HG02938 (cell line): ENCODE measurements at regions not wholly inside any gene's neighbourhood (a gene's known extent, or its start where the extent isn't known, plus 50 kb on each side); places are given as distances from the start of the nearest gene placed in this dataset.

Experiments
- ATAC-seq: cut with Tn5 transposase; IDR thresholded peaks from one replicate; pipeline ENCODE4 v1.9.1; 2021; ENCODE audit warnings: mild to moderate bottlenecking, moderate library complexity; ENCODE audit not compliant: unreplicated experiment

GRCh38 chr2:125837611-125838010 lies 818.3 kb upstream of the GYPC start:
- no peak for ATAC-seq

GRCh38 chr2:125839945-125840344 lies 816.0 kb upstream of the GYPC start:
- no peak for ATAC-seq

GRCh38 chr2:125842041-125842440 lies 813.9 kb upstream of the GYPC start:
- no peak for ATAC-seq

- ATAC-seq: no peak
These were observed 805.4 kb upstream of the GYPC start for GRCh38 chr2:125850541-125850940.

GRCh38 chr2:125852364-125852763 lies 803.6 kb upstream of the GYPC start:
- no peak for ATAC-seq

GRCh38 chr2:125853626-125854025 lies 802.3 kb upstream of the GYPC start:
- ATAC-seq: no peak

GRCh38 chr2:125855204-125855603 lies 800.8 kb upstream of the GYPC start:
- ATAC-seq: no peak

- ATAC-seq: no peak
These were observed 797.8 kb upstream of the GYPC start for GRCh38 chr2:125857971-125858794.

GRCh38 chr2:125861461-125861860 lies 794.5 kb upstream of the GYPC start:
- ATAC-seq: no peak

- ATAC-seq: no peak
These were observed 788.0 kb upstream of the GYPC start for GRCh38 chr2:125867908-125868307.

- no peak for ATAC-seq
These were observed 785.7 kb upstream of the GYPC start for GRCh38 chr2:125870264-125870663.

GRCh38 chr2:125870746-125871145 lies 785.2 kb upstream of the GYPC start:
- ATAC-seq: no peak

- no peak for ATAC-seq
These were observed 781.4 kb upstream of the GYPC start for GRCh38 chr2:125874564-125874963.

GRCh38 chr2:125885340-125885739 lies 770.6 kb upstream of the GYPC start:
- no peak for ATAC-seq

- no peak for ATAC-seq
These were observed 769.8 kb upstream of the GYPC start for GRCh38 chr2:125886153-125886552.

- ATAC-seq: no peak
These were observed 754.7 kb upstream of the GYPC start for GRCh38 chr2:125901278-125901677.

GRCh38 chr2:125925891-125926546 lies 729.9 kb upstream of the GYPC start:
- ATAC-seq: no peak

GRCh38 chr2:125935559-125935958 lies 720.4 kb upstream of the GYPC start:
- ATAC-seq: no peak

GRCh38 chr2:125942585-125943424 lies 713.2 kb upstream of the GYPC start:
- no peak for ATAC-seq

- ATAC-seq: no peak
These were observed 696.9 kb upstream of the GYPC start for GRCh38 chr2:125959047-125959446.

GRCh38 chr2:125961739-125962138 lies 694.2 kb upstream of the GYPC start:
- ATAC-seq: no peak

- ATAC-seq: no peak
These were observed 676.1 kb upstream of the GYPC start for GRCh38 chr2:125979886-125980285.
